ENCODE measurements at regions not wholly inside any gene's neighbourhood (a gene's known extent, or its start where the extent isn't known, plus 50 kb on each side); places are given as distances from the start of the nearest gene placed in this dataset.
A peak's percentile ranks its signal among the peaks of the same experiment; 100 is the strongest.

GRCh38 chr12:124722878-124723277, 140.8 kb downstream of the SCARB1 start:
- ATAC-seq, result no peak
- no peak for TF ChIP-seq CSRNP3 (CRISPR knock-in tag; IDR thresholded peaks at IDR 0.05)
- TF ChIP-seq PATZ1 (CRISPR knock-in tag; IDR thresholded peaks at IDR 0.05; ENCODE audit: borderline replicate concordance), result no peak
- TF ChIP-seq ZNF565 (CRISPR knock-in tag; conservative IDR thresholded peaks at IDR 0.05; ENCODE audit: low read depth), result no peak
- no peak for TF ChIP-seq OSR1 (CRISPR knock-in tag; IDR thresholded peaks at IDR 0.05)
- no peak for TF ChIP-seq ESRRG (CRISPR knock-in tag; IDR thresholded peaks at IDR 0.05)

- TF ChIP-seq PPARA (CRISPR knock-in tag; IDR thresholded peaks at IDR 0.05; ENCODE audit: borderline replicate concordance) (no peak), ZNF8 (CRISPR knock-in tag; IDR thresholded peaks at IDR 0.05) (no peak), BACH2 (CRISPR knock-in tag; IDR thresholded peaks at IDR 0.05; ENCODE audit: borderline replicate concordance) (no peak), ZC3H10 (CRISPR knock-in tag; IDR thresholded peaks at IDR 0.05) (no peak)
These were observed 142.0 kb downstream of the SCARB1 start for GRCh38 chr12:124721501-124722162.

GRCh38 chr12:124720681-124721500, 142.8 kb downstream of the SCARB1 start:
- no peak for TF ChIP-seq TCF4 (CRISPR knock-in tag; IDR thresholded peaks at IDR 0.05; ENCODE audit: borderline replicate concordance)
- TF ChIP-seq ZNF70 (CRISPR knock-in tag; IDR thresholded peaks at IDR 0.05), result peak; percentile 98
- peak; percentile 85 for TF ChIP-seq CREB5 (CRISPR knock-in tag; IDR thresholded peaks at IDR 0.05; ENCODE audit: low read depth)
- peak; percentile 96 for TF ChIP-seq PATZ1 (CRISPR knock-in tag; IDR thresholded peaks at IDR 0.05; ENCODE audit: borderline replicate concordance)
- TF ChIP-seq CSRNP3 (CRISPR knock-in tag; IDR thresholded peaks at IDR 0.05), result 0 out of 2 replicates have a peak, but pooled peaks have one; percentile 1
- TF ChIP-seq SNAI2 (CRISPR knock-in tag; IDR thresholded peaks at IDR 0.05), result 0 out of 2 replicates have a peak, but pooled peaks have one; percentile 36
- no peak for TF ChIP-seq ZFP30 (CRISPR knock-in tag; IDR thresholded peaks at IDR 0.05)
- TF ChIP-seq BACH2 (CRISPR knock-in tag; IDR thresholded peaks at IDR 0.05; ENCODE audit: borderline replicate concordance), result 0 out of 2 replicates have a peak, but pooled peaks have one; percentile 20
- no peak for TF ChIP-seq PPARA (CRISPR knock-in tag; IDR thresholded peaks at IDR 0.05; ENCODE audit: borderline replicate concordance)
- 0 out of 2 replicates have a peak, but pooled peaks have one; percentile 53 for TF ChIP-seq TSHZ2 (CRISPR knock-in tag; IDR thresholded peaks at IDR 0.05)
- TF ChIP-seq ZNF8 (CRISPR knock-in tag; IDR thresholded peaks at IDR 0.05), result 0 out of 2 replicates have a peak, but pooled peaks have one; percentile 23
- TF ChIP-seq ISL1 (CRISPR knock-in tag; IDR thresholded peaks at IDR 0.05), result peak; percentile 54
- ATAC-seq, result peak; percentile 87

More at GRCh38 chr12:124721501-124722162, 142.0 kb downstream of the SCARB1 start:
- ATAC-seq, result peak; percentile 4; the same call in 1 of the 3 replicates

All from SK-N-SH treated with all-trans-retinoic acid at 6 μM for 48 hours (cell line).